Erythroblast (primary cell): ENCODE measurements at regions not wholly inside any gene's neighbourhood (a gene's known extent, or its start where the extent isn't known, plus 50 kb on each side); places are given as distances from the start of the nearest gene placed in this dataset.

Experiments
- GATA1 ChIP-seq: IDR thresholded peaks from 2 replicates; pipeline ENCODE4 v1.6.1; 2011; ENCODE audit warnings: low read depth, mild to moderate bottlenecking, control low read depth, low read length, moderate library complexity
- POLR2A ChIP-seq: IDR thresholded peaks from 2 replicates; pipeline ENCODE4 v1.6.1; 2011; ENCODE audit warnings: mild to moderate bottlenecking, low read length

DNA sequence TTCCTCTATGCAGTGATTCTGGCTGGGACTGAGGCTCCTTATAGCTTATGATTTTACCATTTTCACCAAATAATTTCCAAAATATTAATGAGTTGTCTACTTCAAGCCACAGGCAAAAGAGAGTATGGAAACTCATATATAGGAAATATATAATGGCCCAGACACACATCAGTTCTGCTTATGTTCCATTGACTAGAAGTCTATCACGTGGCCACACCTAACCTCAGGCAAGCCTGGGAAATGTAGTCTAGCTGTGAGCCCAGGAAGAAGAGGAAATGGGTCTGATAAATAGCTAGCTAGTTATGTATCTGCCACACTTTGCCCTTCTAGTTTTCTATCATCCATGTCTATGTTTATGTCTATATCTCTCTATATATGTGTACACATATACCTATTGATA lies 195.1 kb downstream of the OTOL1 start:
- TF ChIP-seq POLR2A (no peak), GATA1 (no peak)
